Spleen (tissue), 11 donors: ENCODE measurements at regions not wholly inside any gene's neighbourhood (a gene's known extent, or its start where the extent isn't known, plus 50 kb on each side); places are given as distances from the start of the nearest gene placed in this dataset.

Source experiments
- DNase-seq: peaks from one replicate; pipeline ENCODE4 v3.0.0-alpha.2; 2020
- H3K27ac ChIP-seq, 8 donors: fragments of 200-600 bp; sonication (generic) in 7 of 8; 1 replicate in 4 of 8; 2 replicates in 4 of 8; pipeline versions ENCODE4 v1.5.0 to v1.8.0; 2016 to 2021; ENCODE audit warnings: inconsistent platforms in 4 of 8, mild to moderate bottlenecking in 4 of 8, moderate library complexity in 1 of 8
- H3K27me3 ChIP-seq, 7 donors: fragments of 200-600 bp; sonication (generic) in 6 of 7; replicated peaks in 1 of 7; 1 replicate in 4 of 7; 2 replicates in 3 of 7; pipeline versions ENCODE4 v1.5.0 to v1.8.0; 2016 to 2021; ENCODE audit warnings: inconsistent platforms in 3 of 7, mild to moderate bottlenecking in 1 of 7
- H3K36me3 ChIP-seq, 6 donors: fragments of 200-600 bp; sonication (generic) in 5 of 6; 1 replicate in 4 of 6; 2 replicates in 2 of 6; pipeline versions ENCODE4 v1.5.0 to v1.8.0; 2016 to 2021; ENCODE audit warnings: inconsistent platforms in 2 of 6
- H3K4me1 ChIP-seq, 6 donors: fragments of 200-600 bp; sonication (generic) in 5 of 6; 1 replicate in 3 of 6; 2 replicates in 3 of 6; pipeline versions ENCODE4 v1.5.0 to v1.8.0; 2016 to 2021; ENCODE audit warnings: inconsistent platforms in 3 of 6
- H3K4me3 ChIP-seq, 8 donors: fragments of 200-600 bp; sonication (generic) in 7 of 8; 1 replicate in 4 of 8; 2 replicates in 4 of 8; pipeline versions ENCODE4 v1.5.0 to v1.8.0; 2016 to 2021; ENCODE audit warnings: inconsistent platforms in 4 of 8, mild to moderate bottlenecking in 4 of 8, moderate library complexity in 2 of 8
- H3K9me3 ChIP-seq, 8 donors: fragments of 200-600 bp; sonication (generic) in 7 of 8; 1 replicate in 4 of 8; 2 replicates in 4 of 8; pipeline versions ENCODE4 v1.5.0 to v1.8.0; 2016 to 2021; ENCODE audit warnings: inconsistent platforms in 4 of 8
- POLR2A ChIP-seq, 3 donors: fragments of 450-650 bp; IDR thresholded peaks; one replicate each; pipeline ENCODE4 v1.5.1; 2017; ENCODE audit warnings: antibody characterized with exemption in 3 of 3, mild to moderate bottlenecking in 1 of 3
- POLR2AphosphoS5 ChIP-seq, 3 donors: sonication (generic); formaldehyde crosslinking; IDR thresholded peaks; one replicate each; pipeline ENCODE4 v1.5.1; 2017; ENCODE audit warnings: antibody characterized with exemption in 3 of 3
- WGBS, 5 donors: extraction: QIAGEN DNeasy Blood & Tissue Kit in 3 of 5; methylation state at CpG; one replicate each; pipeline versions ENCODE4 v1.1.5 to v1.1.7; 2013 to 2018; 5-methylcytosine and 5-hydroxymethylcytosine counted together
- intact Hi-C: fragments of 100-400 bp; cut with DNase I; formaldehyde crosslinking; loops from one replicate; pipeline ENCODE4 v1.15.0; 2023; ENCODE audit warnings: low total_unique reads
- TF ChIP-seq, protein P1 (sequence below), 11 experiments: fragments of 200-600 bp in 7 of 11; fragments of 450-650 bp in 4 of 11; sonication (generic) in 4 of 11; IDR thresholded peaks in 8 of 11; conservative IDR thresholded peaks in 3 of 11; 1 replicate in 7 of 11; 2 replicates in 4 of 11; pipeline versions ENCODE4 v1.4.0 to v1.8.0; 2016 to 2021; ENCODE audit warnings: antibody characterized with exemption in 11 of 11, inconsistent platforms in 4 of 11, mild to moderate bottlenecking in 1 of 11
- donor health status: healthy with polysubstance abuse.
- donor health status: DM: no; HTN: no; CAD: no; lungs with moderate emphysema.
- donor health status: DM: no; HTN: no; CAD: no.
- donor health status: Bipolar disorder and iron deficiency.
- donor health status: healthy.
- donor health status: DM: no; HTN: no; CAD: no.
- donor health status: DM: yes; HTN: yes; CAD: no.

GRCh38 chr17:6352016-6352415 is 82.9 kb downstream of the AIPL1 start:
- Histone ChIP-seq H3K4me3 (no peak overlapping the region), H3K9me3 (no peaks in the 10 kb centered on the region), H3K27ac (no peak overlapping the region), H3K27me3 (peaks cover 0 to 69% (median 0%) of the 10 kb centered on the region in 7 donors), H3K4me1 (no peaks in the 10 kb centered on the region), H3K36me3 (no peaks in the 10 kb centered on the region)
- no peak for DNase-seq
- intact Hi-C loops, result no loop called here
- WGBS, 5 donors, result 89 to 92% (median 91%) methylated on average over 2 to 3 of the region's 3 CpGs
- TF ChIP-seq, protein P1, sequence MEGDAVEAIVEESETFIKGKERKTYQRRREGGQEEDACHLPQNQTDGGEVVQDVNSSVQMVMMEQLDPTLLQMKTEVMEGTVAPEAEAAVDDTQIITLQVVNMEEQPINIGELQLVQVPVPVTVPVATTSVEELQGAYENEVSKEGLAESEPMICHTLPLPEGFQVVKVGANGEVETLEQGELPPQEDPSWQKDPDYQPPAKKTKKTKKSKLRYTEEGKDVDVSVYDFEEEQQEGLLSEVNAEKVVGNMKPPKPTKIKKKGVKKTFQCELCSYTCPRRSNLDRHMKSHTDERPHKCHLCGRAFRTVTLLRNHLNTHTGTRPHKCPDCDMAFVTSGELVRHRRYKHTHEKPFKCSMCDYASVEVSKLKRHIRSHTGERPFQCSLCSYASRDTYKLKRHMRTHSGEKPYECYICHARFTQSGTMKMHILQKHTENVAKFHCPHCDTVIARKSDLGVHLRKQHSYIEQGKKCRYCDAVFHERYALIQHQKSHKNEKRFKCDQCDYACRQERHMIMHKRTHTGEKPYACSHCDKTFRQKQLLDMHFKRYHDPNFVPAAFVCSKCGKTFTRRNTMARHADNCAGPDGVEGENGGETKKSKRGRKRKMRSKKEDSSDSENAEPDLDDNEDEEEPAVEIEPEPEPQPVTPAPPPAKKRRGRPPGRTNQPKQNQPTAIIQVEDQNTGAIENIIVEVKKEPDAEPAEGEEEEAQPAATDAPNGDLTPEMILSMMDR (IDR thresholded peaks at IDR 0.05 in 8 of 11, conservative IDR thresholded peaks at IDR 0.05 in 3 of 11), result no peak
- TF ChIP-seq POLR2A (IDR thresholded peaks at IDR 0.05), result no peak
- no peak for TF ChIP-seq POLR2AphosphoS5 (IDR thresholded peaks at IDR 0.05)

DNA sequence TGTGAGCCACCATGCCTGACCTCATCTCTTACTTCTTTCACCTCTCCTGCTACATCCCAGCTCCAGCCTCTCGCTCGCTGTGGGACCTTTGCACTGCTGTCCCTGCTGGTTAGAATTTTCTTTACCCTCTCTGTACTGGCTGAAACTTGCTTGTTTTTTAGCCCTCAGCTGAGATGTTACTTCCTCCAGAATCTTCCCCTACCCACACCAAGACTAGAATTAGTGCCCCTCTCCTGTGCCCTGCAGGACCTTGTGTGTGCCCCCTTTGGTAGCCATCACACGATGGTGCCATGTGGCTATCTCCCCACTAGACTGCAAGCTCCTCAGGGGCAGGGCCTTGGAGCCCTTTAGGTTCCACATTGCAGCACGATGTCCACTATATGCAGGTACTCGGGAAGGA is 84.1 kb downstream of the AIPL1 start:
- H3K27me3 ChIP-seq, result peaks cover 0 to 78% (median 0%) of the 10 kb centered on the region in 7 donors
- intact Hi-C loops, result no loop called here
- 89 to 97% (median 90%) methylated on average over 5 of the region's 5 CpGs for WGBS, 5 donors
- no peak overlapping the region for H3K4me3 ChIP-seq
- no peaks in the 10 kb centered on the region for H3K9me3 ChIP-seq
- H3K27ac ChIP-seq, result no peak overlapping the region
- no peaks in the 10 kb centered on the region for H3K4me1 ChIP-seq
- no peak for DNase-seq
- H3K36me3 ChIP-seq, result no peaks in the 10 kb centered on the region
- TF ChIP-seq POLR2A (IDR thresholded peaks at IDR 0.05), result no peak
- TF ChIP-seq, protein P1 (IDR thresholded peaks at IDR 0.05 in 8 of 11, conservative IDR thresholded peaks at IDR 0.05 in 3 of 11), result no peak
- no peak for TF ChIP-seq POLR2AphosphoS5 (IDR thresholded peaks at IDR 0.05)

DNA sequence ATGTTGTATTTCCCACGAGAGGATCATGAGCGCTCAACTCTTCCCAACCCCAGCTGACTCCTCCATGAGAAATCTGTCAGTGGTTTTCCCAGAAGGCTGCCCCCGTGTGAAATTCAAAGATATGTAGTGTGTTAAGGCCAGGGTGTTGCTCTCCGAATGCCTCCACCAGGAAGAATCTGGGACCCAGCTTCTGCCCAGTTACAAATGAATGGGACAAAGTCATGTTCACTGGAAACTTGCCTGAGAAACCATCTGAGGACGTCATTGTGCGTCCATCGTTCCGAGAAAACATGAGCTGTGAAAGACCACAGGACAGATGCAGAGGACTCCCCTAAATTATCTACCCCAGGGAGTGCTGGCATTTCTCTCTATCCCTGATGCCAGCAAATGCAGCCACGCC is 86.0 kb downstream of the AIPL1 start:
- Histone ChIP-seq H3K4me3 (no peak overlapping the region), H3K9me3 (no peaks in the 10 kb centered on the region), H3K27me3 (peaks cover 0 to 80% (median 0%) of the 10 kb centered on the region in 7 donors), H3K4me1 (no peaks in the 10 kb centered on the region), H3K27ac (no peak overlapping the region), H3K36me3 (no peaks in the 10 kb centered on the region)
- intact Hi-C loops, result no loop called here
- 79 to 85% (median 84%) methylated on average over 9 of the region's 9 CpGs for WGBS, 5 donors
- no peak for TF ChIP-seq POLR2AphosphoS5 (IDR thresholded peaks at IDR 0.05)
- no peak for TF ChIP-seq POLR2A (IDR thresholded peaks at IDR 0.05)
- TF ChIP-seq, protein P1 (IDR thresholded peaks at IDR 0.05 in 8 of 11, conservative IDR thresholded peaks at IDR 0.05 in 3 of 11), result no peak
- DNase-seq, result no peak

DNA sequence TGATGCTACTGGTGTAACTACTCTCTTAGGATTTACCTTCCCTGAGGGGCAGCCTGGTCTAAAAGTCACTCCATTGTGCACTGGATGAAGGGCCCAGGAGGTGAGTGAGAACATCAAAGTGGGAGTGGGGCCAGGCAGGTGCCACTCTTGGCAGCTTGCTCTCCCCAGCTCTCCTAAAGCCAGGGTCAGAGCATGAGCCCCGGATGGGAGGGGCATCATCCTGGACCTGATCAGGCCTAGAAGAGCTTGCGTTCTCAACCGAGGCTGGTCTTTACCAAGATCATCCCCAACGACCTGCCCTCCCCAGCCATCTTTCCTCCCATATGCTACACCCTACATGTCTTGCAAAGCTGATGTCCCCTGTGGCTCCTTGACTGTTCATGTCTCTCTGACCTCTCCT is 87.1 kb downstream of the AIPL1 start:
- Histone ChIP-seq H3K4me1 (no peaks in the 10 kb centered on the region), H3K27me3 (peaks cover 0 to 69% (median 0%) of the 10 kb centered on the region in 7 donors), H3K4me3 (no peak overlapping the region), H3K36me3 (no peaks in the 10 kb centered on the region), H3K27ac (no peak overlapping the region), H3K9me3 (no peaks in the 10 kb centered on the region)
- no peak for DNase-seq
- TF ChIP-seq POLR2A (IDR thresholded peaks at IDR 0.05) (no peak), POLR2AphosphoS5 (IDR thresholded peaks at IDR 0.05) (no peak)
- TF ChIP-seq, protein P1 (IDR thresholded peaks at IDR 0.05 in 8 of 11, conservative IDR thresholded peaks at IDR 0.05 in 3 of 11), result no peak
- 71 to 88% (median 76%) methylated on average over 4 of the region's 4 CpGs for WGBS, 5 donors
- intact Hi-C loops, result no loop called here
